SH-SY5Y (cell line): ENCODE measurements at regions not wholly inside any gene's neighbourhood (a gene's known extent, or its start where the extent isn't known, plus 50 kb on each side); places are given as distances from the start of the nearest gene placed in this dataset.

Source experiments
- GATA2 ChIP-seq: IDR thresholded peaks from 2 replicates; pipeline ENCODE4 v1.6.1; 2011; ENCODE audit warnings: mild to moderate bottlenecking, low read depth, low read length
- GATA3 ChIP-seq: IDR thresholded peaks from 2 replicates; pipeline ENCODE4 v1.6.1; 2011; ENCODE audit warnings: low read depth, mild to moderate bottlenecking, low read length, moderate library complexity

- no peak for TF ChIP-seq GATA2
- no peak for TF ChIP-seq GATA3
These were observed 76.7 kb downstream of the NKX2-1 start for GRCh38 chr14:36443374-36443773.
